ENCODE measurements at regions not wholly inside any gene's neighbourhood (a gene's known extent, or its start where the extent isn't known, plus 50 kb on each side); places are given as distances from the start of the nearest gene placed in this dataset.

GRCh38 chr3:6110451-6110850, 750.5 kb upstream of the GRM7 start:
- TF ChIP-seq POLR2A (IDR thresholded peaks at IDR 0.05) (no peak), CTCF (IDR thresholded peaks at IDR 0.05) (no peak), POLR2AphosphoS5 (IDR thresholded peaks at IDR 0.05) (no peak)
- Histone ChIP-seq H3K4me3 (no peak overlapping the region), H3K36me3 (no peaks in the 10 kb centered on the region), H3K4me1 (replicated peaks) (no peaks in the 10 kb centered on the region), H3K27ac (no peak overlapping the region), H3K9me3 (no peaks in the 10 kb centered on the region), H3K27me3 (replicated peaks; ENCODE audit: insufficient read depth) (no peaks in the 10 kb centered on the region)
- intact Hi-C loops (cut with DNase I) = no loop called here
- 48% methylated on average over 3 of the region's 3 CpGs for WGBS
- DNase-seq (ENCODE audit: low spot score) = no peak

- TF ChIP-seq CTCF (IDR thresholded peaks at IDR 0.05) (no peak), POLR2AphosphoS5 (IDR thresholded peaks at IDR 0.05) (no peak), POLR2A (IDR thresholded peaks at IDR 0.05) (no peak)
- WGBS = 51% methylated on average over 3 of the region's 3 CpGs
- Histone ChIP-seq H3K27me3 (replicated peaks; ENCODE audit: insufficient read depth) (no peaks in the 10 kb centered on the region), H3K36me3 (no peaks in the 10 kb centered on the region), H3K27ac (no peak overlapping the region), H3K4me3 (no peak overlapping the region), H3K4me1 (replicated peaks) (no peaks in the 10 kb centered on the region), H3K9me3 (no peaks in the 10 kb centered on the region)
- intact Hi-C loops (cut with DNase I) = no loop called here
- no peak for DNase-seq (ENCODE audit: low spot score)
Observed at GRCh38 chr3:6112546-6112945, 748.4 kb upstream of the GRM7 start.

- Histone ChIP-seq H3K9me3 (no peaks in the 10 kb centered on the region), H3K4me1 (replicated peaks) (no peaks in the 10 kb centered on the region), H3K4me3 (no peak overlapping the region), H3K27me3 (replicated peaks; ENCODE audit: insufficient read depth) (no peaks in the 10 kb centered on the region), H3K27ac (no peak overlapping the region), H3K36me3 (no peaks in the 10 kb centered on the region)
- TF ChIP-seq POLR2AphosphoS5 (IDR thresholded peaks at IDR 0.05) = no peak
- no peak for TF ChIP-seq POLR2A (IDR thresholded peaks at IDR 0.05)
- no peak for TF ChIP-seq CTCF (IDR thresholded peaks at IDR 0.05)
- no peak for DNase-seq (ENCODE audit: low spot score)
- intact Hi-C loops (cut with DNase I) = no loop called here
- 85% methylated on average over 2 of the region's 2 CpGs for WGBS
Observed at GRCh38 chr3:6113338-6113737, 747.6 kb upstream of the GRM7 start.

GRCh38 chr3:6119367-6119766, 741.5 kb upstream of the GRM7 start:
- DNase-seq (ENCODE audit: low spot score) = no peak
- no peaks in the 10 kb centered on the region for H3K27me3 ChIP-seq (replicated peaks; ENCODE audit: insufficient read depth)
- no peak for TF ChIP-seq CTCF (IDR thresholded peaks at IDR 0.05)
- TF ChIP-seq POLR2AphosphoS5 (IDR thresholded peaks at IDR 0.05) = no peak
- TF ChIP-seq POLR2A (IDR thresholded peaks at IDR 0.05) = no peak

GRCh38 chr3:6120786-6121185, 740.1 kb upstream of the GRM7 start:
- WGBS = 63% methylated on average over 5 of the region's 5 CpGs
- no peaks in the 10 kb centered on the region for H3K9me3 ChIP-seq
- H3K27me3 ChIP-seq (replicated peaks; ENCODE audit: insufficient read depth) = no peaks in the 10 kb centered on the region
- H3K27ac ChIP-seq = no peak overlapping the region
- no peaks in the 10 kb centered on the region for H3K36me3 ChIP-seq
- H3K4me3 ChIP-seq = no peak overlapping the region
- H3K4me1 ChIP-seq (replicated peaks) = no peaks in the 10 kb centered on the region
- intact Hi-C loops (cut with DNase I) = no loop called here
- no peak for TF ChIP-seq POLR2A (IDR thresholded peaks at IDR 0.05)
- TF ChIP-seq CTCF (IDR thresholded peaks at IDR 0.05) = no peak
- no peak for TF ChIP-seq POLR2AphosphoS5 (IDR thresholded peaks at IDR 0.05)
- no peak for DNase-seq (ENCODE audit: low spot score)

More at GRCh38 chr3:6119367-6119766, 741.5 kb upstream of the GRM7 start:
- WGBS = 25% methylated on average over 3 of the region's 3 CpGs
- Histone ChIP-seq H3K9me3 (no peaks in the 10 kb centered on the region), H3K36me3 (no peaks in the 10 kb centered on the region), H3K27ac (no peak overlapping the region), H3K4me3 (no peak overlapping the region), H3K4me1 (replicated peaks) (no peaks in the 10 kb centered on the region)
- intact Hi-C loops (cut with DNase I) = no loop called here

Measured in prostate gland (tissue), 2 donors.